SK-N-SH treated with all-trans-retinoic acid at 6 μM for 48 hours (cell line): ENCODE measurements at regions not wholly inside any gene's neighbourhood (a gene's known extent, or its start where the extent isn't known, plus 50 kb on each side); places are given as distances from the start of the nearest gene placed in this dataset.

ENCODE experiments used
- ATAC-seq: fragments of 200-7000 bp; cut with Tn5 transposase; 3 replicates; pipeline ENCODE4 v1.9.1; 2020; ENCODE audit warnings: mild to moderate bottlenecking, moderate library complexity
- ARNTL ChIP-seq: fragments of 450-650 bp; formaldehyde crosslinking; IDR thresholded peaks from 2 replicates; pipeline ENCODE4 v1.5.0; 2020; ENCODE audit warnings: low read depth, mild to moderate bottlenecking, moderate library complexity, borderline replicate concordance
- BACH2 ChIP-seq: fragments of 250-450 bp; sonication (Bioruptor Pico); IDR thresholded peaks from 2 replicates; pipeline ENCODE4 v1.9.0; 2021; ENCODE audit warnings: mild to moderate bottlenecking, borderline replicate concordance
- CREB5 ChIP-seq: fragments of 250-450 bp; sonication (Bioruptor Pico); IDR thresholded peaks from 2 replicates; pipeline ENCODE4 v1.5.1; 2020; ENCODE audit warnings: low read depth, mild to moderate bottlenecking, moderate library complexity
- CSDC2 ChIP-seq: fragments of 250-450 bp; sonication (Bioruptor Pico); IDR thresholded peaks from 2 replicates; pipeline ENCODE4 v1.5.0; 2020; ENCODE audit warnings: mild to moderate bottlenecking, moderate library complexity
- CSRNP3 ChIP-seq: fragments of 250-450 bp; sonication (Bioruptor Pico); IDR thresholded peaks from 2 replicates; pipeline ENCODE4 v1.5.1; 2021; ENCODE audit warnings: mild to moderate bottlenecking, moderate library complexity
- ESRRG ChIP-seq: fragments of 250-450 bp; sonication (Bioruptor Pico); IDR thresholded peaks from 2 replicates; pipeline ENCODE4 v1.6.1; 2021; ENCODE audit warnings: mild to moderate bottlenecking
- GLIS3 ChIP-seq: fragments of 250-450 bp; sonication (Bioruptor Pico); IDR thresholded peaks from 2 replicates; pipeline ENCODE4 v1.5.0; 2020; ENCODE audit warnings: mild to moderate bottlenecking, moderate library complexity
- ISL1 ChIP-seq: fragments of 250-450 bp; sonication (Bioruptor Pico); IDR thresholded peaks from 2 replicates; pipeline ENCODE4 v2.1.2; 2022; ENCODE audit warnings: mild to moderate bottlenecking, moderate library complexity
- OSR1 ChIP-seq: fragments of 250-450 bp; sonication (Bioruptor Pico); IDR thresholded peaks from 2 replicates; pipeline ENCODE4 v1.8.0; 2022; ENCODE audit warnings: moderate library complexity, mild to moderate bottlenecking, inconsistent platforms
- PATZ1 ChIP-seq: fragments of 250-450 bp; sonication (Bioruptor Pico); IDR thresholded peaks from 2 replicates; pipeline ENCODE4 v1.8.0; 2020; ENCODE audit warnings: mild to moderate bottlenecking, moderate library complexity, borderline replicate concordance
- POU6F1 ChIP-seq: fragments of 250-450 bp; sonication (Bioruptor Pico); IDR thresholded peaks from 2 replicates; pipeline ENCODE4 v1.8.0; 2021; ENCODE audit warnings: low read depth, mild to moderate bottlenecking, moderate library complexity, borderline replicate concordance
- PPARA ChIP-seq: fragments of 250-450 bp; sonication (Bioruptor Pico); IDR thresholded peaks from 2 replicates; pipeline ENCODE4 v1.5.0; 2020; ENCODE audit warnings: mild to moderate bottlenecking, borderline replicate concordance
- RARB ChIP-seq: fragments of 250-450 bp; sonication (Bioruptor Pico); IDR thresholded peaks from 2 replicates; pipeline ENCODE4 v1.8.0; 2021; ENCODE audit warnings: mild to moderate bottlenecking, moderate library complexity
- SNAI2 ChIP-seq: fragments of 250-450 bp; sonication (Bioruptor Pico); IDR thresholded peaks from 2 replicates; pipeline ENCODE4 v1.5.0; 2020; ENCODE audit warnings: mild to moderate bottlenecking, moderate library complexity
- TCF4 ChIP-seq: fragments of 250-450 bp; sonication (Bioruptor Pico); IDR thresholded peaks from 2 replicates; pipeline ENCODE4 v1.8.0; 2021; ENCODE audit warnings: mild to moderate bottlenecking, moderate library complexity, borderline replicate concordance
- TOX ChIP-seq: fragments of 250-450 bp; sonication (Bioruptor Pico); IDR thresholded peaks from 2 replicates; pipeline ENCODE4 v1.8.0; 2021; ENCODE audit warnings: mild to moderate bottlenecking, moderate library complexity, borderline replicate concordance
- ZC3H10 ChIP-seq: fragments of 250-450 bp; sonication (Bioruptor Pico); IDR thresholded peaks from 2 replicates; pipeline ENCODE4 v1.5.1; 2021; ENCODE audit warnings: mild to moderate bottlenecking, moderate library complexity
- ZFP3 ChIP-seq: fragments of 250-450 bp; sonication (Bioruptor Pico); IDR thresholded peaks from 2 replicates; pipeline ENCODE4 v1.5.0; 2020; ENCODE audit warnings: mild to moderate bottlenecking, moderate library complexity
- ZFP30 ChIP-seq: fragments of 450-650 bp; formaldehyde crosslinking; IDR thresholded peaks from 2 replicates; pipeline ENCODE4 v1.5.0; 2022; ENCODE audit warnings: mild to moderate bottlenecking, moderate library complexity
- ZNF565 ChIP-seq: fragments of 450-650 bp; formaldehyde crosslinking; conservative IDR thresholded peaks from 2 replicates; pipeline ENCODE4 v1.5.0; 2020; ENCODE audit warnings: low read depth, mild to moderate bottlenecking, moderate library complexity
- ZNF70 ChIP-seq: fragments of 450-650 bp; formaldehyde crosslinking; IDR thresholded peaks from 2 replicates; pipeline ENCODE4 v1.5.0; 2020; ENCODE audit warnings: mild to moderate bottlenecking, moderate library complexity

- no peak for ATAC-seq
- no peak for TF ChIP-seq ZNF565 (CRISPR knock-in tag)
- no peak for TF ChIP-seq TOX (CRISPR knock-in tag)
- TF ChIP-seq TCF4 (CRISPR knock-in tag) = no peak
- no peak for TF ChIP-seq POU6F1 (CRISPR knock-in tag)
- TF ChIP-seq CSDC2 (CRISPR knock-in tag) = no peak
- no peak for TF ChIP-seq GLIS3 (CRISPR knock-in tag)
- TF ChIP-seq ISL1 (CRISPR knock-in tag) = no peak
- no peak for TF ChIP-seq SNAI2 (CRISPR knock-in tag)
- TF ChIP-seq PATZ1 (CRISPR knock-in tag) = no peak
- no peak for TF ChIP-seq ESRRG (CRISPR knock-in tag)
- TF ChIP-seq OSR1 (CRISPR knock-in tag) = no peak
- TF ChIP-seq, all 23 proteins: peak for 0
Observed at GRCh38 chr11:91956711-91957110, 267.9 kb upstream of the FAT3 start.

- TF ChIP-seq ISL1 (CRISPR knock-in tag) = no peak
- no peak for TF ChIP-seq RARB (CRISPR knock-in tag)
- TF ChIP-seq CREB5 (CRISPR knock-in tag) = no peak
- no peak for TF ChIP-seq ZNF70 (CRISPR knock-in tag)
- TF ChIP-seq TCF4 (CRISPR knock-in tag) = no peak
- TF ChIP-seq SNAI2 (CRISPR knock-in tag) = no peak
- TF ChIP-seq ESRRG (CRISPR knock-in tag) = no peak
- no peak for TF ChIP-seq GLIS3 (CRISPR knock-in tag)
- no peak for TF ChIP-seq PATZ1 (CRISPR knock-in tag)
- no peak for TF ChIP-seq ARNTL (CRISPR knock-in tag)
- TF ChIP-seq ZFP30 (CRISPR knock-in tag) = no peak
- TF ChIP-seq CSDC2 (CRISPR knock-in tag) = no peak
- no peak for TF ChIP-seq PPARA
- no peak for TF ChIP-seq ZFP3 (CRISPR knock-in tag)
- TF ChIP-seq ZNF565 (CRISPR knock-in tag) = no peak
- no peak for TF ChIP-seq CSRNP3 (CRISPR knock-in tag)
- ATAC-seq = no peak
Observed at GRCh38 chr11:91955206-91955605, 269.4 kb upstream of the FAT3 start.

- no peak for ATAC-seq
- TF ChIP-seq CSRNP3 (CRISPR knock-in tag) = no peak
- no peak for TF ChIP-seq ZC3H10
- no peak for TF ChIP-seq BACH2
- no peak for TF ChIP-seq OSR1 (CRISPR knock-in tag)
- TF ChIP-seq ESRRG (CRISPR knock-in tag) = no peak
- no peak for TF ChIP-seq ZFP30 (CRISPR knock-in tag)
Observed at GRCh38 chr11:91952056-91952455, 272.6 kb upstream of the FAT3 start.
